Esophagus (tissue), 2 donors: ENCODE measurements at regions not wholly inside any gene's neighbourhood (a gene's known extent, or its start where the extent isn't known, plus 50 kb on each side); places are given as distances from the start of the nearest gene placed in this dataset.

Experiments used
- H3K27ac ChIP-seq, 2 donors: one replicate each; pipeline ENCODE4 v1.5.1; 2013; ENCODE audit warnings: low read depth in 2 of 2, mild to moderate bottlenecking in 2 of 2, inconsistent platforms in 1 of 2, low read length in 1 of 2, moderate library complexity in 1 of 2
- H3K27me3 ChIP-seq, 2 donors: one replicate each; pipeline ENCODE4 v1.6.1; 2013; ENCODE audit warnings: low read length in 2 of 2, control low read depth in 1 of 2, mild to moderate bottlenecking in 1 of 2; ENCODE audit not compliant: insufficient read depth in 2 of 2, control insufficient read depth in 1 of 2
- H3K36me3 ChIP-seq, 2 donors: one replicate each; pipeline ENCODE4 v1.6.1; 2013; ENCODE audit warnings: low read length in 1 of 2; ENCODE audit not compliant: control insufficient read depth in 2 of 2, insufficient read depth in 2 of 2
- H3K4me1 ChIP-seq, 2 donors: one replicate each; pipeline ENCODE4 v1.6.1; 2013; ENCODE audit warnings: low read length in 1 of 2; ENCODE audit not compliant: control insufficient read depth in 2 of 2, insufficient read depth in 2 of 2
- H3K4me3 ChIP-seq, 2 donors: one replicate each; pipeline ENCODE4 v1.5.1; 2013; ENCODE audit warnings: low read length in 2 of 2, mild to moderate bottlenecking in 2 of 2, low read depth in 1 of 2, moderate library complexity in 1 of 2
- H3K9me3 ChIP-seq, 2 donors: one replicate each; pipeline ENCODE4 v1.6.1; 2013; ENCODE audit warnings: mild to moderate bottlenecking in 2 of 2, low read depth in 1 of 2, low read length in 1 of 2, moderate library complexity in 1 of 2; ENCODE audit not compliant: control insufficient read depth in 2 of 2, insufficient read depth in 1 of 2
- WGBS, 2 donors: extraction: QIAGEN DNeasy Blood & Tissue Kit; methylation state at CpG; one replicate each; pipeline ENCODE4 v1.1.7; 2013; 5-methylcytosine and 5-hydroxymethylcytosine counted together
- donor health status: healthy with polysubstance abuse.
- donor health status: Bipolar disorder and iron deficiency.

DNA sequence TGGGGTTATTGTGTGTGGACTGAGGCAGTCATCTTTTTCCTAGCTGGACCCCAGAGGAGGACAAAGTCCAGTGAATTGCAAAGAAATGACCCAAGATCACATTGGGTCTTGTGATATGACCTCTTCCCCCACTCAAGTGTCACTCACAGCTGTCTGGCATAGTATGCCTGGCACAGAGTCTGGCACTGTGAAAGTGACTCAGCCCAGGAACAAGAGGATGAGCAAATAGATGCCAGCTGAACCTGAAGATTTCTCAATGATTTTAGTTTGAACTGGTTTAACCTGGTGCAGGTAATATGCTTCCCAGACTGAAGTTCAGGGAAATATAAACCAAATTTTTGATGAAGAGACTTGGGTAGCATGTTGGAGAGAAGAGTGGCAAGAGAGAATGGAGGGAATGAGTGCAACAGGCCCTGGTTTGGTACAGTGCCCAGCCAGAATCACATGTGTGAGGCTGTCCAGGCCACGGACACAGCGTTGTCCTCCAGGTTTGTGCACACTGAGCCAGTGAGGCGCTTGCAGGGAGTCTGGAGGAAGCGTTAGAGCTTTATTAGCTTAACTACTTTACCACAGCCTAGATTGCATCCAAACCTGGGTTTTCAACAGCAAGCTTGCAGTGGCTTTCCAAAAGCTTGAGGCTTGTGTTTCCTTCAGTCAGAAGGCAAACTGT lies 332.9 kb downstream of the NUAK1 start:
- H3K4me1 ChIP-seq = no peaks in the 10 kb centered on the region
- H3K36me3 ChIP-seq = no peaks in the 10 kb centered on the region
- H3K4me3 ChIP-seq = no peak overlapping the region
- no peaks in the 10 kb centered on the region for H3K27me3 ChIP-seq
- whole genome bisulfite sequencing, 2 donors = 74 to 92% methylated on average over 4 of the region's 4 CpGs
- H3K27ac ChIP-seq = no peak overlapping the region
- no peaks in the 10 kb centered on the region for H3K9me3 ChIP-seq

DNA sequence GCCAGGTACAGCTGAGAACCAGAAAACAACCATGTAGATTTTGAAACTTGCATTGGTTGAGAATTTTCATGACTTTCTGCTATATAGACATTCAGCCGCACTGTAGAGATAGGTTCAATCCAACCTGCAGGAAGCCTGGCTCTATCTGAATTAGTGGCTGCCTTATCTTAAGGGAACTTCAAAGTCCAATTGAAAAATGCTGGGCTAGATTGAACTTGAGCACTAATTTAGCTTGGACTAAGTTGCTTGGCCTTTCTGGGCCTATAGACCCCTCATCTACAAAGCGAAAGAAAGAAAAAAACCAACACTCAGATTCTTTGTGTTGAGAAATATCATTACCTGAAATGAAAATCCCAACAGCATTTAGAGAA lies 332.4 kb downstream of the NUAK1 start:
- Histone ChIP-seq H3K36me3 (no peaks in the 10 kb centered on the region), H3K4me3 (no peak overlapping the region), H3K27ac (no peak overlapping the region), H3K27me3 (no peaks in the 10 kb centered on the region), H3K9me3 (no peaks in the 10 kb centered on the region), H3K4me1 (no peaks in the 10 kb centered on the region)
- 90 to 99% methylated on average over 2 of the region's 2 CpGs for WGBS, 2 donors

DNA sequence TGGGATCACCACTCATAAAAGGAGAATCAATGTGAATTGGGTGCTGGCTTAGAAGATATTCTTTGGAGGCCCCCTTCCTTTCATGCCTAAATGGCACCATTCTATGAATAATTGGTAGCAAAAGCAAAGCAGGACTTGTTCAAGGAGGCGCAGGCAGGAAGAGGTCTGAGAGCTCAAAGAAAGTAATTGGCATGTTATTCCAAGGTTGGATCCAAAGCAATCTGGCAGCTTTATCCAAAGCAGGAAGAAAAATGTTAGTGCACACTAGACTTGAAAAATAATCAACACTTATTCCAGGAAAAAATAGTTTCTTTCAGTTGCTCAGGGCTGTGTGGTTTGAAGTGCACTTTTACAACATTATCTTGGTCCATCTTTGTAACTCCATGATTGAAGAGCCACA lies 326.4 kb downstream of the NUAK1 start:
- Histone ChIP-seq H3K4me3 (no peak overlapping the region), H3K27ac (no peak overlapping the region), H3K9me3 (no peaks in the 10 kb centered on the region), H3K4me1 (no peaks in the 10 kb centered on the region), H3K36me3 (no peaks in the 10 kb centered on the region), H3K27me3 (no peaks in the 10 kb centered on the region)
- 46 to 72% methylated on average over 1 of the region's 1 CpG for WGBS, 2 donors

DNA sequence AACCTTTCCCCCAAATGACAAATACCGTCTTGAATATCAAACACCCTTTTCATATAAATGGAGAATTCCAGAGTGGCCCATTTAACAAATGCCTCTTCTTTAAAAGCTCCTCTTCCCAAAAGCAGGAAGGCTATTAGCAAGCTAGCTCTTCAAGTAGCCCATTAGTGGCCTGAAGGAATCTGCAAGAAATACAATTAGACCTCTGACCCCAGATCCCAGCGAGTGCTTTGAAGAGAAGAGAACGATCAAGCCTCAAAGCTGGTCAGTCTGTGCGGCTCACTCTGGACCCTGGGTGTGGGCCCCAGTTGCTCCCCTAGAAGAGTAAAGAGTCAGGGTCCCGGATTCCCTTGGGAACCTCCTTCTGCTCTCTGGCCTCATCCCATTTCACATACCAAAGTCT lies 325.6 kb downstream of the NUAK1 start:
- 70 to 73% methylated on average over 5 of the region's 5 CpGs for WGBS, 2 donors

DNA sequence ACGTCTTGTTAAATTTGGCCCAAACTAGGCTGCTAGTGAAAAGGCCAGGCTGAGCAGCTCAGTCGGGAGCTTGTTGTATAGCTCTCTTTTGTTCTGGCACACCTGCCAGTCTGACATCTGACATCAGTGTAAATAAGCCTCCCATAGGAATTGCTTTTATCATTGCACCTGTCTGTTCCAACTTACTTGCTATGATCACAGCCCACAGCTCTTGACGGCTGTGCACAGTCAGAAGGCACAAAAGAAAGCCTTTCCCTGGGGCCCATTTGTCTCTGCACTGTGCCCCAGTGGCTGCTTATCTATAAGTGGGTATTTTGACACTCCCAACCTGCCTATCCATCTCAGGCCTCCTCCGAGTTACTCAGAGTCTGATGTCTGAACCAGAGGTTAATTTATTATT lies 324.5 kb downstream of the NUAK1 start:
- H3K4me3 ChIP-seq = no peak overlapping the region
- H3K9me3 ChIP-seq = no peaks in the 10 kb centered on the region
- no peaks in the 10 kb centered on the region for H3K27me3 ChIP-seq
- WGBS, 2 donors = 65 to 66% methylated on average over 4 of the region's 4 CpGs
- no peak overlapping the region for H3K27ac ChIP-seq
- H3K4me1 ChIP-seq = no peaks in the 10 kb centered on the region
- no peaks in the 10 kb centered on the region for H3K36me3 ChIP-seq

More for the DNA sequence above, 325.6 kb downstream of the NUAK1 start:
- no peaks in the 10 kb centered on the region for H3K36me3 ChIP-seq
- H3K4me1 ChIP-seq = no peaks in the 10 kb centered on the region
- no peak overlapping the region for H3K27ac ChIP-seq
- no peak overlapping the region for H3K4me3 ChIP-seq
- no peaks in the 10 kb centered on the region for H3K27me3 ChIP-seq
- H3K9me3 ChIP-seq = no peaks in the 10 kb centered on the region

DNA sequence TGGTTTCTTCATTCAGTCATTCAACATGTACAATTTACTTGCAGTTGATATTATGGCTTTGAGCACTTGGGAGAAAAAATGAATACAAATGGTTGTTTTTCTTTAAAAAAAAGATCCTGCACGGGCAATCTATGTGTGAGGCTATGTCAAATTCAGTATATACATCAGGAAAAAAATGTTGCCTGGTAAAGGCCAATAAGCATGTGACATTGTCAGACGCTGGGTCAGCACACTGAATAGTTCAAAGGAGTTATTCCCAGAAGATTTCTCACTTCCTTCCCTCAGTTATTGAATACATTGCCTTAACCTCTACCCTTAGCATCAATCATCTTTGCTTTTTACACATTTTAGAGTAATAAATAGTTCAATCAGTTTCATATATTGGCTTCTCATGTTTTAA lies 319.2 kb downstream of the NUAK1 start:
- 80 to 83% methylated on average over 2 of the region's 2 CpGs for WGBS, 2 donors
- Histone ChIP-seq H3K36me3 (no peaks in the 10 kb centered on the region), H3K4me3 (no peak overlapping the region), H3K27me3 (no peaks in the 10 kb centered on the region), H3K9me3 (no peaks in the 10 kb centered on the region), H3K27ac (no peak overlapping the region), H3K4me1 (peaks cover 0 to 2% of the 10 kb centered on the region in 2 donors)

DNA sequence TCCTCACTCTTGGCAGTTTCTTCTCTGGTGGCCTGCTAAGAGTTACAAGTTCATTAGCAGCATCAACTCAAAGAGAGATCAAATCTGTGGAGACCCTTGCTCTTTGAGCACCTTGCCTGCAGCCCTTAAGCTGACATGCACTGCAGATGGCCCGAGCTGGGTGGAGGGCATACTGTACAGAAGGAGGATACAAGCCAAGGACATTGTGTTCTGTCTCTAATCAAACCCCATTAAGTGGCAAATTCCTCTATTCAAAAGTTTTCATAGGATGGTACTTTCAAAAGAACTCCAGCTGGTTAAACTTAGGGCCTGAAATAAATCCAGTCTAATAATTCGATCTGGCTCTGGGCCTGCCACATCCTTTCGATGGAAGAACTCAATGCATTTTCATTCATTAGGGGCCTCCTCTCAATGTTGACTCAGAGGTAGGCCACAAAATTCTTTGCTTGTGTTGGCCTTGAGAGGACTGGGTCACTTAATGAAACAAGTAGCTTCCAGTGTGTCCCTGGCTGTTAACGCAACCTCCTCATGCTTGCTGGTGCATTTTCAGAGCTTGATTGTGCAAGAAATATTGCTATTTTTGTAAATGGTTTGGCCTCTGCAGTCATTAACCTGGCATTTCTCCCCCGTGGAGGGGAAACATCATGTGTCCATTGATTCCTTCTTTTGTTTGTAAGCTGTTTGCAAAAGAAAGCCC lies 318.2 kb downstream of the NUAK1 start:
- H3K4me3 ChIP-seq = no peak overlapping the region
- peaks cover 0 to 2% of the 10 kb centered on the region in 2 donors for H3K4me1 ChIP-seq
- H3K27ac ChIP-seq = no peak overlapping the region
- WGBS, 2 donors = 60 to 62% methylated on average over 5 of the region's 5 CpGs
- no peaks in the 10 kb centered on the region for H3K27me3 ChIP-seq
- no peaks in the 10 kb centered on the region for H3K9me3 ChIP-seq
- no peaks in the 10 kb centered on the region for H3K36me3 ChIP-seq

DNA sequence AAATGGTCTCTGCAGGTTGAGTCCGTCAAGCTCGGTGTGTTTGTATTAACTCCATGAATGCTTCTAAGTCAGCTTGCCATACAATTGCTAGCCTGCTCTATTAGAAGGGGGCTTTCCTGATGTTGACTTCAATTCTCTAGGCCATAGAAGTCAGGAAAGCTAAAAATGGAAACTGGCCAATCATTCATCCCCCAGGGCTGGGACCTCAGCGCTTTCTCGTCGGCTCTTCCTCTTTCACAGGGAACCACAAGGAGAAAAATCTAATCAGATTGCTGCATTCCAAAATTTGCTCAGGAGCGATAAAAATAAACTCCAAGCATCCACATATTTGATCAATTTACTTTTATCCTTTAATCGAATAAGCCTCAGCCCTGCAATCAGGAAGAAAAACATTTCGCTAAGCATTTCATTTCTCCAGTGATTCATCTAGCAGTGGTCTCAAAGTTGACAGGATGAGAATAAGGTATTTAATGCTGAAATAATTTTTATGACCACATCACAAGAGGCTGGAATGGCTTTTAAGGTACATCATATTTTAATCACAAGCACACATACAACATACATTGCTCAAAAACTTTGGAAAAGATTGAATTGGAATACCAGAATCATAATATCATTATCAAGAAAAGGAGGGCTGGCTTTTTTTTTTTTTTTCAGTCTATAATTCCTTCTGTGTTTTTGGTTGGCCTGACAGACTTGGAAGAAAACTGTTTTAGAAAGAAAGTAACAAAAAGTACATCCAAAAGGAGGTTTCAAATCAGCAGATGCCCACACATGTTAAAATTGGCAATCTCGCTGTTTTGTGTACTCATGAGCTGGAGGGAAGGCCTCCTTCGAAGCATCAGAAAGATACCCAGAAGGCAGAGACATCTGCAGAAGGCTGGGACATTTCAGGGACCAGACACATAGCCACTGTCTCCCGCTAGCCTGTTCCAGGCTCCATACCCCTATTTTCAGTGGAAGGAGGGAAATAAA lies 316.3 kb downstream of the NUAK1 start:
- Histone ChIP-seq H3K9me3 (no peaks in the 10 kb centered on the region), H3K4me1 (peaks cover 0 to 2% of the 10 kb centered on the region in 2 donors), H3K36me3 (no peaks in the 10 kb centered on the region), H3K27ac (no peak overlapping the region), H3K27me3 (no peaks in the 10 kb centered on the region), H3K4me3 (no peak overlapping the region)
- WGBS, 2 donors = 71 to 73% methylated on average over 11 of the region's 11 CpGs

DNA sequence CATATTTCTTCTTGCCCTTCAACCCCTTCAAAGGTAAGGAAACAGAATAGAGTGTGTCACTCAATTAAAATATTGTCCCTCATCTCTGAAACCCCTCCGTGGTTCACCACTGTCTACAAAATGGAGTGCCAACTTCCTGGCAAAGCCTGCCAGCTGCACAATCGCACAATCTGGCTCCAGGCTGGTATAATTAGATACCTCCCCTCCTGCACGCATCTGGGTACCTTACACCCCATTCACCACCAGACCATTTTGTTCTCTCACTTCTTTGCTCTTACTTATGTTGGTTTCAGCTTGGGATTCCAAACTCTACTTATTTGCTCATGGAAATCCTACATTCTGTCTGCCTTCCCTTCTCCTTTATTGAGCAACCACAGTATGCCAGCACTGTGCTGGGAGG lies 314.9 kb downstream of the NUAK1 start:
- WGBS, 2 donors = 68 to 73% methylated on average over 3 of the region's 3 CpGs
- Histone ChIP-seq H3K9me3 (no peaks in the 10 kb centered on the region), H3K4me1 (peaks cover 0 to 2% of the 10 kb centered on the region in 2 donors), H3K36me3 (no peaks in the 10 kb centered on the region), H3K27ac (no peak overlapping the region), H3K27me3 (no peaks in the 10 kb centered on the region), H3K4me3 (no peak overlapping the region)
